ENCODE measurements at regions not wholly inside any gene's neighbourhood (a gene's known extent, or its start where the extent isn't known, plus 50 kb on each side); places are given as distances from the start of the nearest gene placed in this dataset.

DNA sequence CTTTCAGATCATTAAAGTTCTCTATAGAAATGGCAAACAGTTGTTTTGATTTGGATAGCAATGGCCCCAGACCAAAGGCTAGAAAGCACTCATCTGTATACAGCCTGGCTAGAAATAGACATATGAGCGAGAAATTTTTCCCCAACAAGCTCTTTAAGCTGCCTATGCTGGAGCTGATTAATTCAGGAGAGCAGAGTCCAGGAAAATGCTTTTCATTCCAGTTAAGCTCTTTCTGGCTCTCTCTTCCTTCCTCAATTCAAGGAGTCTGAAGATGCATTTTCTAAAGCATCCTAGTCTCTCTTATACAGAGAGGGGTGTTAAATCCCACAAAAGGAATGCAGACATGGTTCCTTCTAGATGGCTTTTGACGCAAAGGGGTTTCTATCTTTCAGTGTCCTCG, 141.7 kb upstream of the RAI2 start:
- TF ChIP-seq, protein P1, sequence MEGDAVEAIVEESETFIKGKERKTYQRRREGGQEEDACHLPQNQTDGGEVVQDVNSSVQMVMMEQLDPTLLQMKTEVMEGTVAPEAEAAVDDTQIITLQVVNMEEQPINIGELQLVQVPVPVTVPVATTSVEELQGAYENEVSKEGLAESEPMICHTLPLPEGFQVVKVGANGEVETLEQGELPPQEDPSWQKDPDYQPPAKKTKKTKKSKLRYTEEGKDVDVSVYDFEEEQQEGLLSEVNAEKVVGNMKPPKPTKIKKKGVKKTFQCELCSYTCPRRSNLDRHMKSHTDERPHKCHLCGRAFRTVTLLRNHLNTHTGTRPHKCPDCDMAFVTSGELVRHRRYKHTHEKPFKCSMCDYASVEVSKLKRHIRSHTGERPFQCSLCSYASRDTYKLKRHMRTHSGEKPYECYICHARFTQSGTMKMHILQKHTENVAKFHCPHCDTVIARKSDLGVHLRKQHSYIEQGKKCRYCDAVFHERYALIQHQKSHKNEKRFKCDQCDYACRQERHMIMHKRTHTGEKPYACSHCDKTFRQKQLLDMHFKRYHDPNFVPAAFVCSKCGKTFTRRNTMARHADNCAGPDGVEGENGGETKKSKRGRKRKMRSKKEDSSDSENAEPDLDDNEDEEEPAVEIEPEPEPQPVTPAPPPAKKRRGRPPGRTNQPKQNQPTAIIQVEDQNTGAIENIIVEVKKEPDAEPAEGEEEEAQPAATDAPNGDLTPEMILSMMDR (IDR thresholded peaks at IDR 0.05; ENCODE audit: poor library complexity, severe bottlenecking): no peak
- TF ChIP-seq EZH2 (IDR thresholded peaks at IDR 0.05; ENCODE audit: borderline replicate concordance, insufficient read depth, low read length, poor library complexity, severe bottlenecking) (no peak), POLR2AphosphoS5 (IDR thresholded peaks at IDR 0.05) (no peak), SMC3 (conservative IDR thresholded peaks at IDR 0.05; ENCODE audit: poor library complexity) (no peak), EP300 (conservative IDR thresholded peaks at IDR 0.05; ENCODE audit: poor library complexity, severe bottlenecking) (no peak), TAF1 (IDR thresholded peaks at IDR 0.05; ENCODE audit: low read depth) (no peak)
- TF ChIP-seq, protein P2, sequence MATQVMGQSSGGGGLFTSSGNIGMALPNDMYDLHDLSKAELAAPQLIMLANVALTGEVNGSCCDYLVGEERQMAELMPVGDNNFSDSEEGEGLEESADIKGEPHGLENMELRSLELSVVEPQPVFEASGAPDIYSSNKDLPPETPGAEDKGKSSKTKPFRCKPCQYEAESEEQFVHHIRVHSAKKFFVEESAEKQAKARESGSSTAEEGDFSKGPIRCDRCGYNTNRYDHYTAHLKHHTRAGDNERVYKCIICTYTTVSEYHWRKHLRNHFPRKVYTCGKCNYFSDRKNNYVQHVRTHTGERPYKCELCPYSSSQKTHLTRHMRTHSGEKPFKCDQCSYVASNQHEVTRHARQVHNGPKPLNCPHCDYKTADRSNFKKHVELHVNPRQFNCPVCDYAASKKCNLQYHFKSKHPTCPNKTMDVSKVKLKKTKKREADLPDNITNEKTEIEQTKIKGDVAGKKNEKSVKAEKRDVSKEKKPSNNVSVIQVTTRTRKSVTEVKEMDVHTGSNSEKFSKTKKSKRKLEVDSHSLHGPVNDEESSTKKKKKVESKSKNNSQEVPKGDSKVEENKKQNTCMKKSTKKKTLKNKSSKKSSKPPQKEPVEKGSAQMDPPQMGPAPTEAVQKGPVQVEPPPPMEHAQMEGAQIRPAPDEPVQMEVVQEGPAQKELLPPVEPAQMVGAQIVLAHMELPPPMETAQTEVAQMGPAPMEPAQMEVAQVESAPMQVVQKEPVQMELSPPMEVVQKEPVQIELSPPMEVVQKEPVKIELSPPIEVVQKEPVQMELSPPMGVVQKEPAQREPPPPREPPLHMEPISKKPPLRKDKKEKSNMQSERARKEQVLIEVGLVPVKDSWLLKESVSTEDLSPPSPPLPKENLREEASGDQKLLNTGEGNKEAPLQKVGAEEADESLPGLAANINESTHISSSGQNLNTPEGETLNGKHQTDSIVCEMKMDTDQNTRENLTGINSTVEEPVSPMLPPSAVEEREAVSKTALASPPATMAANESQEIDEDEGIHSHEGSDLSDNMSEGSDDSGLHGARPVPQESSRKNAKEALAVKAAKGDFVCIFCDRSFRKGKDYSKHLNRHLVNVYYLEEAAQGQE (IDR thresholded peaks at IDR 0.05; ENCODE audit: borderline replicate concordance): no peak
